COLO668 (cell line): ENCODE measurements at regions not wholly inside any gene's neighbourhood (a gene's known extent, or its start where the extent isn't known, plus 50 kb on each side); places are given as distances from the start of the nearest gene placed in this dataset.
"Not testable (repeated sequence)": the region's sequence is repeated elsewhere in the genome, so short reads cannot be mapped to it uniquely, and the experiment has no call there.

Source experiments
- DNase-seq: peaks from one replicate; lab custom pipeline; 2025; ENCODE audit not compliant: unreplicated experiment; lab: John Stamatoyannopoulos, UW

DNA sequence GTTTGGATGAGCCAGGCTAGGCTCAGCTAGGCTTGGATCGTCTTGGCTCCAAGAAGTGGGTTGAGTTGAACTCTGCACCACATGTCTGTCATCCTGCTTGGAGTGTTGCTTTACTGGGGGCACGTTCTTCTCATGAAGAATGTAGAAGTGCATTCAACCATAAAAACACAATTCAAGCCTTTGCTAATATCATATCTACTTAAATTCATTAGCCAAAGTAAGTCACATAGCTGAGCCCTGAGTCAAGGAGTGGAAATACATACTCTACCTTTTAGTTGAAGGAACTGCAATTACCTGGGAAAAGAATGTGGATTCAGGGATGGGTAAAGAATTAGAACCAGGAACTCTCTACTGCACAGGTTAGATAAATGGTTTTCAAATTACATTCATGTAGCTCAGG lies 360.4 kb upstream of the KCNH7 start:
- no peak for DNase-seq

DNA sequence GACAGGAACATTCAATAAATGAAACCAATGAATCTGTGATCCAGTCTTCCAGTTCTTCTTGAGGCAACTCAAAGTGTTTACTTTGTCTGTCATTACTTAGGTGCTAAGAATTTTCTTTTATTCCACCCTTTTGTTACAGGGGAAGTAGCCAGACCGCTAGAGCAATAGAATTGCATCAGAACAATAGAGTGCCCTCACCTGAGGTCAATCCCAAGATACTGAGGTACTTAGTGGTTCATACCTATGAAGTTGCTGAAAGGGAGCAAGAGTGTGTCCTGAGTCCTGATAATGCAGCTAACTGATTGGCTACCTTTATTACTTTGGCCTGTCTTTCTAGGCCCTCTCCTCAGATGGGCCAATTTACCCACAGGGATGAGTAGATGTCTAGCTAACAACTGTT lies 359.4 kb upstream of the KCNH7 start:
- no peak for DNase-seq

DNA sequence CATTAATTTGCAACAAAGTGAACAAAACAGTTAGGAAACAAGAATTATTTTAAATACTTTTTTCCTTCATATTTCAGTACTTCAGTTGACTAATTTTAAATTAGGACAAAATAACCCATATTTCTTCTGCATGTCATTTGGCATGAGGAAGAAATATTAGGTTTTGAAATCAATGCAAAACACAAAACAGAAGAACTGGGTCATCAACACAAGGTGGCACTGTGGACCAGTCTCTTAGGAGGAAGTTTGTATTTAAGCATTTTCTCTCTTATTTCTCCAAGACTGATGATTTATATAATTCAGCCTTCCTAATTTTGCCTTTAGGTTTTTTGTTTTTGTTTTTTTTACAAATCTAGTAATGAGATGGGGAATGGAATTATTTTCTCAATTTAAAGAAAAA lies 352.8 kb upstream of the KCNH7 start:
- peak; percentile 15 for DNase-seq

DNA sequence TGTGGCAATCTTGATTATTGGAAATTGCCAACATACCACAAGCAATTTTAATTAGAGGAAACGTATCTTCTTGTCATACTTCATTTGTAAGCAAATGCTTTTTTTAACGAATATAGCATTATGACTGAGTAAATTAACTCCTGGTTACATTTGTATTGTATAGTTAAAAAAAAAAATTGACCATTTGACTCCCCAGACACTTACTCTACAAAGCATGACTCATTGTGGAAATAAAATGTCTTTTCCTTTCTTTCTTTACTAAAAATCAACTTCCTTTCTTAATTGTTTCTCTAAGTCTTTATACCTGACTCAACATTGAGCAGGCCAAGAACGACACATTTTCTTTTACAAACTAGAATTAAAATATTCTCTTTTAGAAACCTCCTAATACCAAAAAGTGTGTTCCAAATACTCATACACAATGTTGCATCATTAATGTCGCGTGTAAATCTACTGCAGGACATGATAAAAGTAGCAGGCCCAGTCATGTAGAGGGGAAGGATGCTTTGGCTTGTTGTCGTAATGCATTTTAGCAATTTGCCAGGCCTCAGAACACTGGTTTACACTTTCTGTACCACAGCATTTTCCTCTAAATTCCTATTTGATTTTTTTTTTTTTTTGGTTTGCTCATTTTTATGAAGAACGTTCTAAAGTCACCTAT lies 349.6 kb upstream of the KCNH7 start:
- DNase-seq, result no peak

DNA sequence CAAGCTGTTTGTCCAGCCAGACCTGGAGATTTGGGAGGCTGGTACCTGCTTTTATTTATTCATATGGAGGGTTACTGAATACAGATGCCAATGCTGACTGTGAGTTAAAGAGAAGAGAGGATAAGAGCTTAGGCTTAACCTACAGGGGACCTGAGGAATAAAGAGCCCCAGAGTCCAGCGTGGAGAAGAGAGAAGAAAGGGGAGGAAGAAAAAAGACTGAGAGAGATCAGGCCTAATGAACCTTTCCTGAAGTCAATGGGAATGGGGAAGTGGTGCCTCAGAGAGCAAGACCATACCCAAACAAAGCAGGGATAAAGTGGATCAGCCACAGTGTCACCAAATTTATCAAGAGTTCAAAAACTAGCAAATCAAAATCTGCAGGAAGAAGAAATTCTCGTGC lies 348.6 kb upstream of the KCNH7 start:
- no peak for DNase-seq

DNA sequence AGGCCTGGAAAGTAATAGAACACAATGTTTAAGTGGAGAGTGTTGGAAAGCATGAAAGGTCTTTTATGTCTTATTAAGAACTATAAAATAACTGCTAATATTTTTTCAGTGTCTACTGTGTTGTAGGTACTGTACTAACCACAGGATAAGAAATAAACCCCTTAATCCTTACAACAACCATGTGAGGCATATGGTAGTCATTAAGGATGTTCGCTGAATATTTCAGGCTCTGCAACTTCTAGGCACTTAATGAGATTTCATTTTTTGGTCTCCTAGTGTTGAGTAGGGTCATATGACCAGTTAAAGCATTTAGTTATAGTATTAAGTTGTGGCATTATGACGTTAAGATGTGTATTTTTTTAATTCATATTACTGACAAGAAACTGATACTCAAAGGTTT lies 346.6 kb upstream of the KCNH7 start:
- no peak for DNase-seq

DNA sequence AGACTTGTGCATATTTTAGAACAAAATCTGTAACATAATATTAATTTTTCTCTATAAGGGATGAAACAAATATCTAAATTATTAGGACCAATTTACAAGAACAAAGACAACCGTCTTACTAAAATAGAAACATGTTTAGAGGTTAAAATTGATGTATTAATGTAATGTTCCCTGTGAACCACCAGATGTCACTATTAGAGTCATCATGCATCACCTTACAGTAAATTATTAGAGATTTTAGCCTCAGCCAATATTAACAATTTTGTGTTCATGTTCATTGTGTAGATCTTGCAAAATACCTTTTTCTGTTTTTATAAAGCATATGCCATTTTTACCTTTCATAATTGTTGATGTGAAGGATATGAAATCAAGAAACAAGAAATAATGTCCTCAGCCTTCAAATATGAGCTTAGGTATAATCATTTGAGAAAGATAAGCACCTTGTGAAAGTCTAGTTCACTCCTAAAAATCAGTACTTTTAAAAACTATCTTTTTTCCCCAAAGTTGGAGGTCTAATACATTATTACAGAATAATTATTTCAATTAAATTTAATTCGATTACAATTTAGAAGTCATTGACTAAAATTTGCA lies 344.3 kb upstream of the KCNH7 start:
- no peak for DNase-seq

DNA sequence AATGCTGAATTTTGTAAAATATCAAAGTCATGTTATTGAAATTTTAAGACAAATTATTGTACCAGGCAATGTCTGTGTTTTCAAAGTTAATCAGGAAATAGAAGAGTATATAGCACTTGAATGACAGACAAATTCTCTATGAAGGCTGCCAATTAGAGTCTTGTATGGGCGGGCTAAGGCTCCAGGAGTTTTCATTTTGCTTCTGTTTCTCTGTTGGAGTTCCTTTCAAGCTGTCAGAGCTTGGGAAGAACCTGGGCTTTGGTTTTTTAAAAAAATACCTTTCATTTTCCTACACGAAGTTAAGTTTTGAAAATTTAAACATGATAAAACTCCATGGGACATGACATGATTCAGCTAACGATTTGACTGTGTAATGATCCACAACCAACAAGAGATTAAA lies 339.0 kb upstream of the KCNH7 start:
- no peak for DNase-seq

DNA sequence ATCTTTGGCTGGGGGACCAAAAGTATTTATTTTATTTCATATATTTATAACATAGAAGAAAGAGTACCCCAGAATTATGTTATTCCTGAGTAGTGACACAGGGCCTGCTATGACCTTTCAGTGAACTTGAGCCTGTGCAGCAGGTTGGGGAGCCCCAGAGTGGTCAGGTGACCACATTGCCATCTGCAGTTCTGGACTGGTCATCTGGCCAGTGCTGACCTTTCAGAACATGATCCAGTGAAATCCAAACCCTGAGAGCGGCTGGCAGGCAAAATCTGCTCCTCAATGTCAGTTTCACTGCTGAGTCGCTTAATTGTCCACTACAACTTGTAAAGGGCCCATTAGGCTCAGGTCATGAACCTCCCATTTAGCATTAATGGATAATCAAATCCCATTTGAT lies 336.7 kb upstream of the KCNH7 start:
- DNase-seq, result no peak

DNA sequence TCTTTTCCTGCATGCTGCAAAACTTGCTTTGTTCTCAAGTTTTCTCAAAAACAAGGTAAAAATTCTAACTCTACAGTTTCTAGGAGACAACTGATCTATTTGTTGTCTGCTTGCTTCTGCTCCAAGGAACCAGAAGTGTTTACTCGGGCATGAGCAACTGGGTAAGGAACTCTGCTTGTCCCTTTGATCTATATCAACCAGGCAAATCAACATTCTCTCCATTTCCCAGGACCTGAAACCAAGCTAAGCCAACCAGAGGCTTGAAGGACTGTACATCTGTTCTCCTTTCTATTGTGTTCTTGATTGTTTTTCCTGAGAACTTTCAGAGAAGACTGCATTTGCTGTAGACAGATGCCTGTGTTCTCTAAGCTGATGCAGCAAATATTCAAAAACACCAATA lies 335.0 kb upstream of the KCNH7 start:
- DNase-seq, result no peak

DNA sequence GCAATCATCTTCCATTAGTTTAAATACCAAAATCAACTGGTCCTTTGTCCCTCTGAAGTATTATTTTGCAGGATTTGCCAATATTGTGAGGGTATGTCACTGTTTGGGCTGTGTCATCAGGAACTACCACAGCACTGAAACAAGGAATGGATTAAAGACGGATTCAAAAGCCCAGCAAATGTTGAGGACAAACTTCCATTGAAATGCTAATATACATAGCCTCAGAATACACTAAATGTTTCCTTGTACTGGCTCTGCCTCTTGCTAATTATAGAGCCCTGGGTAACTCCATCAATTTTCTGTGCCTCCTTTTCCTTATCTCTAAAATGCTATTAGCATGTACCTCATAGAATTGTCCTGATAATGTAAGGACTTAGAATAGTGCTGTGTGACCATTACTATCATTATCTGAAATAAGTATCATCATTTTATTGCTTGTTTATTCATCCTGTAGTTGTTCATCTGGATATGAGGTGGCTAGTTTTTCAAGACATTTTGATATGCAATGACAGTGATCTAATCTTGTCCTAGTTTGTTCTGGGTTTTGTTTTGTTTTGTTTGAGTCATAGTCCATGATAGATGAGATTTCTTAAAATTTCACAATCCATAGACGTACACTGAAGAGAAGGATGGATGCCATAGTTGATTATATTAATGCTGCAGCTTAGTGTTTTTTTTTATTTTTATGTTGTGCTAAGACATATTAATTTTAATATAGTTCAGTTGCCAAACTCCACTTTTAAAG lies 333.4 kb upstream of the KCNH7 start:
- DNase-seq, result no peak

DNA sequence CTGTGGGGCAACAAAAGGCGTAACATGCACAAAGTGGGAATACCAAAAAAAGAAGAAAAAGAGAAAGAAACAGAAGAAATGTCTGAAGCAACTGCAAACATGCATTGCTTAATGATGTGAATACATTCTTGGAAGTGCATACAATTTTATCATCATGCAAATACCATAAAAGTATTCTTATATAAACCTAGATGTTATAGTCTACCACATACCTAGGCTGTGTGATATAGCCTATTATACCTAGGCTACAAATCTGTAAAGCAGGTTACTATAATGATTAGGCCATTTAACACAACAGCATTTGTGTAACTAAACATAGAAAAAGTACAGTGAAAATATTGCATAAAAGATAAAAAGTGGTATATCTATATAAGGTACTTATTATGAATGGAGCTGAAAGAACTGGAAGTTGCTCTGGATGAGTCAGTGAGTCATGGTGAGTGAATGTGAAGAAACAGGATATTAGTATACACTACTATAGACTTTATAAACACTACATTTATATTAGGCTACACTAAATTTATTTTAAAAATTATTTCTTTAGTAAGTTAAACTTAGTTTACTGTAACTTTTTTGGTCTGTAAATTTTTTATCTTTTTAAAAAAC lies 319.4 kb upstream of the KCNH7 start:
- no peak for DNase-seq

DNA sequence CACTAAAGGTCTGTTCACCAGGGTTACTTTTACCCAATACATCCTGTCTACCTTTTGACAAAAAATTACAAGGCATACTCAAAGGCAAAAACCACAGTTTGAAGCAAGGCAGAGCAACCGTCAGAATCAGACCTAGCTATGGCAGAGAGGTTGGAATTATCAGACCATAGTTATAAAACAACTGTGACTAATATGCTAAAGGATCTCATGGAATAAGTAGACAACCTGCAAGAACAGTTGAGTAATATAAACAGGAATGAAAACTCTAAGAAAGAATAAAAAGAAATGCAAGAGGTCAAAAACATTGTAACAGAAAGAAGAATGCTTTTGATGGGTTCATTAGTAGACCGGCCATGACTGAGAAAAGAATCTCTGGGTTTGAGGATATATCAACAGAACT lies 318.8 kb upstream of the KCNH7 start:
- no peak for DNase-seq

DNA sequence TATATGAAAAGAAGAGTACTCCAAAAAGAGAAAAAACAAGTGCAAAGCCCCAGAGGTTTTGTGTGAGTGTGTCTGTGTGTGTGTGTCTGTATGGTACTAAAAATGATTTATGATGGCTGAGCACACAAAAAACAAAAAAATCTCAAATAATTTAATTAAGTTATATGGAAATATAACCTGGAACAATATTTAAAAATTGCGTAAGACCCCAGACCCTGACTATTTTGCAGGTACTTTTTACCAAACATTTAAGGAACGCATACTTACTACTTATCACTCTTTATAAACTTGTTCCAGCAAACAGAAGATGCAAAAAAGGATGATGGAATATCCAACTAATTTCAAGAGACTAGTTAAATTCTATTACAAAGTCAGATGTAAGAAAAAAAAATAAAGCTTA lies 317.4 kb upstream of the KCNH7 start:
- no peak for DNase-seq

DNA sequence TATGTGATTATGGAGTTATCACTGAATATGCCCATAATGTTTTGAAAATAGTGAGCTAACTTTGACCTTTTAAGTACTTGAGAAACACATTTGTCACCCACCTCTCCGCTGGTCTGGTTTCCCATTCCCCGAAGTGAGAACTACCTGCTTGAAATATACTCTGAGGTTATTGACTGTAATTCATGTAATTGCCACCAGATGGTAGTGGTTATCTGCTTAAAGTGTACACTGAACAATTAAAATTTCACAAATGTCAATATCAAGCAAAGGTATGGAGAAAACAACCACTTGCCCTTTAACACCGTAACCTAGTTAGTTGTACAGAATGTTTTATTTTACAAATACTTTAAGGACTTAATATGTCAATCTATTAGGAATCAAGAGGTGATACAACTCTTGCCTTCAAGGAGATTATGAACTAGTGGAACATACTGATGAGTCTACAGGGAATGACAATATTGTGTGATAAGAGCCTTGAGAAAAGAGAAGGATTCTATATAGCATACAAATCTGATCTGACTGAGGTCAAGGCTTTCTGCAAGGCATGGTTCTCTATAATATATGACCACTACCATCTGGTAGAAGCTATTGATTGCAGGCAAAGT lies 316.8 kb upstream of the KCNH7 start:
- no peak for DNase-seq

DNA sequence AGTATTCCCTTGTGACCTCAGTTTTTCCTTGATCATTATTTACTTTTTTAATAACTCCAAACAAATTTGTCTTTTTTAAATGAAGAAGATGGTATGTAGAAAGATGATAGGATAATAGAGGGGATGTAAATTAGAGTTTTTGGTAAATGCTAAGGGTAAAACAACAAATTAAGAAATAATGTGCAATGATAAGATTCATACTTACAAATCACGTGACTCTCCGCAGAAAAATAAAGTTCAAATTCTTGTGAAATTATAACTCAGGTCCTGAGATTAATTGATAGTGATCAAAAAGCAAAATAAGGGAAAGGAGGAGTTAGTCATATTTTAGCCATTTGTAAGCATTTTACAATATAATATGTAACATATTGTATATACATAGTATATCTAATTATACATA lies 304.1 kb upstream of the KCNH7 start:
- no peak for DNase-seq

DNA sequence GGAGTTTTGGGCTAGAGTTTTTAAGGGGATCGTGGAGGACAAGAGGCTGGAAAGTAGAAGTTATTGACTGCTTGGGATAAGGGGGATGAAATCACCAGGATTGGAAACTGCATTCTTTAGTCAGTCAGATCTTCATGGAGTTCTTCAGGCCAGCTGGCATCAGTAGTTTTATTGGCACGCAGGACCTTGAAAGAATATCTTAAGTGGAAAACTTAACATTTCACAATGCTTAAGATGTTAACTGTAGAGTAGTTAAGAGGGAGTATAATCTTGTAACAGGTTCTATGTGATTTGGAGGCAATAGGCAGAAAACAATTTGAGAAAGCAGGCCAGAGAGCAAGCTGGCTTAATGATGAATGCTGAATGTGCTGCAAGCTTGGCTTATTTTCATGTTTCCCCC lies 300.4 kb upstream of the KCNH7 start:
- no peak for DNase-seq

DNA sequence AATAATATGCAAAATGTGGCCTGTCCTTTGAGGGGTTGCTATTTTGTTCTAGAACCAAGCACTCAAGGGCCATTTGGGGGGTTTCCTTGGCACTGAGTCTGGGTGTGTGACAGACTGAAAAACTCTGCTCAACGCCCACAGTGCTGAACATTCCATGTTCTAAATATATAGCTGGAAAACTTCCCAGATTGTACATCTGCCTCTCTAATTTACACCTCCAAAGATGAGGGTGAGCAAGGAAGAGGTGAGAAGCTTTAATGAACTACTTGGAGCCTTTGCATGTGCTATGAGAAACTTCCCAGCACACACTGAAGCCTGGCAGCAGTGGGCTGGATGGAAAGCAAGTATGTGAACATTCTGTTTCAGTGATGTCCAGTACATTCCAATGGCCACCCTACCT lies 296.7 kb upstream of the KCNH7 start:
- DNase-seq, result no peak

DNA sequence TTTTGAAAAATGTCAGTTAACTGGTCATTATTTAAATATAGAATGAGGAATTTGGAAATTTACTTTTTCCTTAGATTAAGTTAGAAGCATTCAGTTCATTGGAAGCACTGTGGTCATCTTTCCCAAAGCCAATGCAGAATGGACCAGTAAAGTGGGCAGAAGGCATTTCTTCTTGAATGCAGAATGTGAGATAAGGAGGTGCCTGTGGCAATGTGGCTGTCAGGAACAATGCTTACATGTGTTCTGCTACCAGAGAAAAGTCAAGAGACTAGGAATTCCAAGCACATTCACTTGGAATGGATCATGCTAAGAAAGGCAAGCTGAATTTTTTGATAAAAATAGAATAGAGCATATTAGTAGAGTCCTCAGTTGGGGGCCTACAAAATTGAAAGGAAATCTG lies 295.0 kb upstream of the KCNH7 start:
- no peak for DNase-seq

DNA sequence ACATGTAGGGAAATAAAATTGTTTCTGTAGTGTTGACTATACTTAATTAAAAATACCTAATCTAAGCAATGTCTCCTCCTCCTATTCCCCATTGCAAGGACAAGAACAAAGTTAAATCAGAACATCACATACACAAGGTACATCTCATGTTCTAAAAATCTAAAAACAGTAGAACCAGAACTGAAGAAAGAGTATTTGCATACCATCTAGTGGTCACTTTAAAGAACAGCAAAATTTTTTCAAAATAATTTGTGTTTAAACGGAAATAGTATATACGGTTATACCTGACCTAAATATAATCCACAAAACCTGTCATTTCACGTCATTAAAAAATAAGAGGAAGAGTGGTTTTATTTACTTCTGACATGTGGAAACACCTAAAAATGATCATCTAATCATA lies 294.3 kb upstream of the KCNH7 start:
- DNase-seq, result no peak

DNA sequence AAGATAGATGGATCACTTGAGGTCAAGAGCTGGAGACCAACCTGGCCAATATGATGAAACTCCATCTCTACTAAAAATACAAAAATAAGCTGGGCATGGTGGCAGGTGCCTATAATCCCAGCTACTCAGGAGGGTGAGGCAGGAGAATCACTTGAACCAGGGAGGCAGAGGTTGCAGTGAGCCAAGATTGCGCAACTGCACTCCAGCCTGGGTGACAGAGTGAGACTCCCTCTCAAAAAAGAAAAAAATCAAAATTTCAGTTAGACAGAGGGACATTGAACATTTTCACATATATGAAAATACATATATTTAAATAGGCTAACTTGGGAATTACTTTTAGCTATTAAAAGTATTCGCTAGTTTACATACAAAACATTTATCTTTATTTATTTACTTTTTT lies 293.6 kb upstream of the KCNH7 start:
- not testable (repeated sequence) for DNase-seq

DNA sequence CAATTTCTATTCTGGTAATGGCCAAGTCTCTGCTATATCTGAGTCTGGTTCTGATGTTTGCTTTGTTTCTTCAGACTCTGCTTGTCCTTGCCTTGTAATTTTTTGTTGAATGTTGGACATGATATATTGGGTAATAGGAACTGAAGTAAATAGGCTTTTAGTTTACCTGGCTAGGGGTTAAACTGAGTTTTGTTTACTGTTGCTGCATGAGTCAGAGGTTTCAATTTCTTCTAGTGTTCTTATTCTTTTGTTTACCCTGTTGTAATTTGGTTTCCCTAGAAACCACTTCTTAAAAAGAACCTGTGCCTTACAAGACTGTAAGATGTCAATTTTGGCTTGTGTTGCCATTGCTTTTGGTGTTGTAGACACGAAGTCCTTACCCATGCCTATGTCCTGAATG lies 285.0 kb upstream of the KCNH7 start:
- no peak for DNase-seq
